ENCODE measurements at regions not wholly inside any gene's neighbourhood (a gene's known extent, or its start where the extent isn't known, plus 50 kb on each side); places are given as distances from the start of the nearest gene placed in this dataset.

- H3K4me3 ChIP-seq (ENCODE audit: low read depth, low read length) = no peak overlapping the region
These were observed 312.6 kb downstream of the SFMBT2 start for GRCh38 chr10:7098160-7098762.

GRCh38 chr10:7094781-7095180 lies 316.1 kb downstream of the SFMBT2 start:
- no peak overlapping the region for H3K4me3 ChIP-seq (ENCODE audit: low read depth, low read length)
- TF ChIP-seq CTCF (IDR thresholded peaks at IDR 0.05; ENCODE audit: low read depth, low read length) = no peak

More at GRCh38 chr10:7098160-7098762, 312.6 kb downstream of the SFMBT2 start:
- TF ChIP-seq CTCF (IDR thresholded peaks at IDR 0.05; ENCODE audit: low read depth, low read length) = no peak

GRCh38 chr10:7093368-7093767 lies 317.5 kb downstream of the SFMBT2 start:
- TF ChIP-seq CTCF (IDR thresholded peaks at IDR 0.05; ENCODE audit: low read depth, low read length) = no peak
- no peak overlapping the region for H3K4me3 ChIP-seq (ENCODE audit: low read depth, low read length)

GRCh38 chr10:7092603-7093002 lies 318.2 kb downstream of the SFMBT2 start:
- TF ChIP-seq CTCF (IDR thresholded peaks at IDR 0.05; ENCODE audit: low read depth, low read length) = no peak
- H3K4me3 ChIP-seq (ENCODE audit: low read depth, low read length) = no peak overlapping the region

- no peak for TF ChIP-seq CTCF (IDR thresholded peaks at IDR 0.05; ENCODE audit: low read depth, low read length)
- no peak overlapping the region for H3K4me3 ChIP-seq (ENCODE audit: low read depth, low read length)
These were observed 320.3 kb downstream of the SFMBT2 start for GRCh38 chr10:7090529-7090928.

- H3K4me3 ChIP-seq (ENCODE audit: low read depth, low read length) = no peak overlapping the region
- no peak for TF ChIP-seq CTCF (IDR thresholded peaks at IDR 0.05; ENCODE audit: low read depth, low read length)
These were observed 324.8 kb downstream of the SFMBT2 start for GRCh38 chr10:7085913-7086589.

- H3K4me3 ChIP-seq (ENCODE audit: low read depth, low read length) = no peak overlapping the region
- no peak for TF ChIP-seq CTCF (IDR thresholded peaks at IDR 0.05; ENCODE audit: low read depth, low read length)
These were observed 325.5 kb downstream of the SFMBT2 start for GRCh38 chr10:7085147-7085912.

Data from WI38 (cell line).